Activated CD8-positive, alpha-beta memory T cell treated with anti-CD3 and anti-CD28 coated beads for 24 hours (primary cell): ENCODE measurements at regions not wholly inside any gene's neighbourhood (a gene's known extent, or its start where the extent isn't known, plus 50 kb on each side); places are given as distances from the start of the nearest gene placed in this dataset.
"Not testable (repeated sequence)": the region's sequence is repeated elsewhere in the genome, so short reads cannot be mapped to it uniquely, and the experiment has no call there.

Source experiments
- DNase-seq: peaks from one replicate; pipeline ENCODE4 v3.0.0-alpha.2; 2020

DNA sequence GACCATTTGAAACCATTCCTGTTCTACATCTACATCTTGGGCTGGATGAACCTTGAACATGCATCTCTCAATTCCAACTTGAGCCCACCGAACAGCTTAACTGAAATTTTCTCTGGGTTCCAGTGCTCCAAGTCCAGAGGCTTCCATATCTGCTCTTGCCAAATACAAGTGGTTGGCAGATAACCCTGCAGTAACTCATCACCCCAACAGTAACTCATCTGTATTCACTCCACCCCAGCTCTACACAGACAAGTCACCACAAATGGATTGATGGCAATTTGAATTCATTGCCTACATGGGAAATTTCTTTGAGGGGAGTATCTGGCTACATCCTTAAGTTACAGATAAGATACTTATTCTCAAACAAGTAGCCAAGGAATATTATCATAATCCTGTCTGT lies 502.4 kb upstream of the TNP1 start:
- DNase-seq, result no peak

DNA sequence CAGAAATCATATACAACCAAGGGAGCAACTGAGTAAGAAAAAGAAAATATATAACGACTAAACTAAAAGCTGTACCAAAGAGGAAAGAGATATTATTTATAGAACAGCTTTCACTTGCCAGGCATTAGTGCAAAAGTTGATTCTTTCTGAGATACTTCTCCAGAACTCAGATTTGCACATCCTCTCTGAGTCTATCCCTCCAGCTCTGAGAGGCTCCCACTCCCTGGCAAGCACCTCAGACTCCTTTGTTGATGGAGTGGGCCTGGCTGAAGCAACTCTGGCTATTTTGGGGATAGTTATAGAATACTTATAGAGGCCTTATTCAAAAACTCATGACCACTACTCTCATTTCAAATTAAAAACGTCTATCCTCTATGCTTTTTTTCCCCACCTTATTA lies 501.6 kb upstream of the TNP1 start:
- DNase-seq, result no peak

DNA sequence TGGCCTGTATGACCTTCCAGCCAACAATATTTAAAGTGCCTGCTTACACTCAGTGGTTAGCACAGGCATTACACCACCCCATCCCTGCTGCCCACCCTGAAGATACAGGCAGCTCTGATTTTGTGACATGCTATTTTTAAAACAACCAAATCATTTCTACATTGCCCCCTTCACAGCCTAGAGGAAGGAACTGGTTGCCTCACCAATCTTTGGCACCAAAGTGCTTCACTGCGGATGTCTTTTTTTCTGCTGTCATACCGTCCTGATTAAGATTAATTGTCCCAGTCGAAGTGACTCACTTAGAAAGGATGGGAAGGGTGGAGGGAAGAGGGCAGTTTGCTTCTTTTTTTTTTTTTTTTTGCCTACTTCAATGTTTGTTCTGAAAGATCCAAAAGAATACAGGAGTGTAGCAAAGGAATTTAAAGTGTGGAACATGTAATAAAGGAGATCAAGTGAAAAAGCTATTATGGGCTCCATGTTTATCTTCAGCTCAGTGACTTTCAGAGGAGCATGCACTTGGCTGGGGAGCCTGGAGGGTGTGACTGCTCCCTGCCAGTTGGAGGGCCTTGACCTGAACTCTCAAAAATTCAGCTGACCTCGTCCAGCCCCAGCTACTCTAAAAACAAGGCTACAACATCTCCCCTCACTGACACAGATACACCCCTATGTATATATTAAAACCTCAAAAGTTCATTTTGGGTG lies 501.1 kb upstream of the TNP1 start:
- no peak for DNase-seq

DNA sequence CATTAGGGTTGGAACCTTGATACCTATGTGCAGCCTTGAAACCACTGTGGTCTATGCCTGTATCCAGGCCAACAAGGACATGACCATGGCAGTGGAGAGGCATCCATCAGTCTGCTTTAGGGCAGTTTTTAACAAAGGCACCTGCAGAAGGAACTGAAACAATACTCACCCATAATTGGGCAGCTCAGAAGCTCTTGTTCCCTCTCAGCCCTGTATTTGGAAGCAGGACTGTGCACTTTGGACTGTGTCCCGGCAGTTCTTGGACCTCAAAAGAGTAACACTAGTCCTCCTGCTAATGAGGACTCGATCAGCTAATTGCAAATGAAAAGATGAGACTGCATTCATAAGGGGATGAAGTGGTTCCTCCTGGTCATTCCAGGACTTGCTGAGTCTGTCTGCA lies 500.2 kb upstream of the TNP1 start:
- no peak for DNase-seq

DNA sequence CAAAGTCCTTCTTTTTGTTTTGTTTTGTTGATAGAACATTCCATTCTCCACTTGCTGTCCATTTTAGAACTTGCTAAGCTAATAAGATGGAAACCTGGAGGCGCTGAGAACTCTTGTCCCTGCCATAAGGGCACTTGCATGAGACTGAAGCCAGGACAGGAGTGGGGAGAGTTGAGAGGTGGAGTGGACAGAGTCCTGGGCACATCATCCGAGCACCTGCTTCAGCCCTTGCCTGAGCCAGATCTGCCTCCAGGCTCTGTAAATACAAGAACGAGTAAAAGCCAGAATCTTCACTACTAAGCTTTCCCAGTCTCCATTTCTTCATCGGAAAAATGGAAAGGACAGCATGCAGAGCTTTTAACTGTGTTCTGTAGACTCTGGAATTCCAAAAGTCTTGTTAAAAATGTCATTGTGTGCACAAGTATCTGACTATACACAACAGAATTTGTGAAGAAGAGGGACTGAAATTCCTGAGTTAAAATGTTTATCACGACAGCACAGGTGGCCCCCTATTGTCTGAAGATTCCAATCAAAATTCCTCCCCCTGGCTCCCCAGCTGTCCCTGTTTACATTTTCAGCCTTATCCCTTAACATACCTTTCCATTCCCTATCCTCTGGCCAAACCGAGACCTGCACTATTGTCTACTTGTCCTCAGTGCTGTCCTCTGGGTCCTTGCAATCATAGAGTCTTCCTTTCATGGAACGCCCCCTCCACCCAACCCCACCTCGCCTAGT lies 498.2 kb upstream of the TNP1 start:
- DNase-seq, result no peak

DNA sequence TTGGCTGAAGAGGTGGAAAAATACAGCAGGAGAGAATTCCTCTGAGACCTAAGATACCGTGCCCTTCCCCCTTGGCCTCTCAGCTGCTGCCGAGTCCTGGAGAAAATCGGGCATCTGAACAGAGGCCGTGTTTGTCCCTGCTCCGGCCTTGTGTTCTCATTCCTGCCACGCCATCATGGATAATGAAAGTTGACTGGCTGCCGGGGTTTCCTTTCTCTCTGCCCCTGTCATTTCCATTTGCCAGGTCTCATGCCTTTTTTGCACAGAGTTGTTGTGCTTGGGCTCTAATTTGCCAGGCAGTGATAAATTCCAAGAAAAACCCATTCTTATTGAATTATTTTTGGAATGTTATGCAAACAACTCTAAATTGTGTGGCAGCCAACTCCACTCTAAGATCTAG lies 496.9 kb upstream of the TNP1 start:
- DNase-seq, result no peak

DNA sequence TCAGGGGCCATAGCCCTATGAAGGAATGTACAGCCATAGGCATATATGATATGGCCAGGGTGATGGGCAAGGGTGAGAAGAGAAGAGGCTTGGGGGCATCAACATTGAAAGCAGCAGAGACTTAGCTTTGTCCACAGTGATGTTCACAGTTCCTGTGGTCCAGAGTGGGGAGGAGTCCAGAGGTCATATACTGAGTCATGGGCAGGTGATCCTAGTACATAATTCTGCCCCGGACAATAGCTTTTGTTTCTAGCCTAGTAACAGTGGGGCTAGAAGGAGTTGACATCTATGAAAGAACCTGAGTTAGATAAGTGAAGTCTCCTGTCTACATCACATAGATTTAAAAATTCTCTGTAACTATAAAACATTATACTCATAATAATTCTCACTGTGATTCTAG lies 496.3 kb upstream of the TNP1 start:
- DNase-seq, result no peak

DNA sequence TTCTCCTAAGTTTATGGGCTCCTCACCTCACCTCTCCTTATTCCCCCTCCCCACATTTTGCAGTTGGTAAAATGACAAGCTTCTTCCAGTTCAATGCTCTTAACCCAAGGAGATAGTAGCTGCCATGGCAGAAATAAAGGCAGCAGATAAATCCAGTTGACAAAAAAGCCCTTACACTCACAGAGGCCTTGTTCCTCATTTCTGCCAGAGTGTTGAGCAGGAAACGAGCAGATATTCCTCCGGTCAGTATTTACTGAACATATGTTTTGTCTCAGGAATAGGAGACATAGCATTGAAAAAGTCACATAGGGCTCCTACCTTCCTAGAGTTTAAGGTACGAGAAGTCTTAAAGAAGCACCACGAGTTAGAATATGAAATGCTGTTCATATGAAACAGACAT lies 493.7 kb upstream of the TNP1 start:
- no peak for DNase-seq

DNA sequence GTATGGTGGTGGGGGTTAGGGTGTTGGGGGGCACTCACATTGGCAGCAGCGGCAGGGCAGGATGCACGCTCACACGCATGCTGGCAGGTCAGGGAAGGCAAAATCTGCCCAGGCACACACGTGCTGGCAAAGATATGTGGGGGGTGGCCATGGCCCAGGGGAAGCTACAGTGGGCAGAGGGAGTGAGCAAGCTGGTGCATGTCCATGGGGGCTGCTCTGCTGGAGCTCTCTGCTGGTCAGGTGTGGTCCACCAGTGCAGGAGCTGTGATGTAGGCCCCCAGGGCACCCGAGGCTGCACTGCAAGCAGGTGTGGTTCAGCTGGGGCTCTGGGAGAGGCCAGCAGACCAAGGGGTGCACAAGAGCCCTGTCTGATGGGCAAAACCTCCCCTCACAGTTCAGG lies 491.5 kb upstream of the TNP1 start:
- DNase-seq, result no peak

DNA sequence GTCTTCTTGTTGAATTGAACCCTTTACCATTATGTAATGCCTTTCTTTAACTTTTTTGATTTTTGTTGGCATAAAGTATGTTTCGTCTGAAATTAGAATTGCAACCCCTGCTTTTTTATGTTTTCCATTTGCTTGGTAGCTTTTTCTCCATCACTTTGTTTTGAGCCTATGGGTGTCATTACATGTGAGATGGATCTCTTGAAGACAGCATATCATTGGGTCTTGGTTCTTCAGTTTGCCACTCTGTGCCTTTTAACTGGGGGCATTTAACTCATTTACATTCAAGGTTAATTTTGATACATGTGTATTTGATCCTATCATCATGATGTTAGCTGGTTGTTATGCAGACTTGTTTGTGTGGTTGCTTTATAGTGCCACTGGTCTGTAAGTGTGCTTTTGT lies 489.4 kb upstream of the TNP1 start:
- no peak for DNase-seq

DNA sequence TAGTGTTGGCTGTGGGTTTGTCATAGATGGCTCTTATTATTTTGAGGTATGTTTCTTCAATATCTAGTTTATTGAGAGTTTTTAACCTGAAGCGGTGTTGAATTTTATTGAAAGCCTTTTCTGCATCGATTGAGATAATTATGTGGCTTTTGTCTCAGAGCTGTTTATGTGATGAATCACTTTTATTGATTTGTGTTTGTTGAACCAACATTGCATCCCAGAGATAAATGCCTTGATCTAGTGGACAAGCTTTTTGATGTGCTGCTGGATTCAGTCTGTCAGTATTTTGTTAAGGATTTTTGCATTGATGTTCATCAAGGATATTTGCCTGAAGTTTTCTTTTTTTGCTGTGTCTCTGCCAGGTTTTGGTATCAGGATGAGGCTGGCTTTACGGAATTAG lies 487.8 kb upstream of the TNP1 start:
- DNase-seq, result not testable (repeated sequence)

DNA sequence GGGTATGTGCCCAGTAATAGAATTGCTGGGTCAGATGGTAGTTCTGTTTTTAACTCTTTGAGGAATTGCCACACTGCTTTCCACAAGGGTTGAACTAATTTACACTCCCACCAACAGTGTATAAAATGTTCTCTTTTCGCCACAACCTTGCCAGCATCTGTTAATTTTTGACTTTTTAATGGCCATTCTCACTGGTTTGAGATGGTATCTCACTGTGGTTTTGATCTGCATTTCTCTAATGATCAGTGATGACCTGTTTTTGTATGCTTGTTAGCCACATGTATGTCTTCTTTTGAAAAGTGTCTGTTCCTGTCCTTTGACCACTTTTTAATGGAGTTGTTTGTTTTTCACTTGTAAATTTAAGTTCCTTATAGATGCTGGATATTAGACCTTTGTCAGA lies 486.2 kb upstream of the TNP1 start:
- DNase-seq, result not testable (repeated sequence)

DNA sequence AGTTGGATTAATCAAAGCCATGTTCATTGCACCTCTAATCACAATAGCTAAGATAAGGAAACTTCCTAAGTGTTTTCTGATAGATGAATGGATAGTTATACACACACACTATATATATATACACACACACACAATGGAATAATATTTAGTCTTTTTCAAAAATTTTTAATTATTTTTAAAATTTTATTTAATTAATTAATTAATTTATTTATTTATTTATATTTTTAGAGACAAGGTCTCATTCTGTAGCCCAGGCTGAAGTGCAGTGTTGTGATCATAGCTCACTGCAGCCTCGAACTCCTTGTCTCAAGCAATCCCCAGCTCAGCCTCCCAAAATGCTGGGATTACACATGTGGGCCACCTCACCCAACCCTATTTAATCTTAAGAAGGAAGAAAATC lies 481.0 kb upstream of the TNP1 start:
- no peak for DNase-seq

DNA sequence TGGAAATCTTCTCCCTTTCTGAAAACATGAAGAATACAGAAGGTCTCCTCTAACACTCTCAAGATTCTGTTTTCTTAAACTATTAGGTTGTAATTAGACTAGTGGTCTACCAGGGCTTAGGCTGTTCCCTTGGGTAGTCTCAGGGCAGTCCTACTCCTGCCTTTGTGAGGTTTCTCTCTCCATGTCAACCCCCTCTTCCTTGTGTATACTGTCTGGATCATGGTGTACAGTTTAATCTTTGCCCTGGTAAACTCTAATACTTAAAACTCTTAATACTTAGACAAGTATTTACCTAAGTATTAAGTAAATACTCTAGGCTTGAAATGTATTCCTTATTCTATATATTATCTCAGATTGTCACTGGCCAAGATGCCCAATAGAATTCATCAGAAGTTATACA lies 480.3 kb upstream of the TNP1 start:
- DNase-seq, result no peak

DNA sequence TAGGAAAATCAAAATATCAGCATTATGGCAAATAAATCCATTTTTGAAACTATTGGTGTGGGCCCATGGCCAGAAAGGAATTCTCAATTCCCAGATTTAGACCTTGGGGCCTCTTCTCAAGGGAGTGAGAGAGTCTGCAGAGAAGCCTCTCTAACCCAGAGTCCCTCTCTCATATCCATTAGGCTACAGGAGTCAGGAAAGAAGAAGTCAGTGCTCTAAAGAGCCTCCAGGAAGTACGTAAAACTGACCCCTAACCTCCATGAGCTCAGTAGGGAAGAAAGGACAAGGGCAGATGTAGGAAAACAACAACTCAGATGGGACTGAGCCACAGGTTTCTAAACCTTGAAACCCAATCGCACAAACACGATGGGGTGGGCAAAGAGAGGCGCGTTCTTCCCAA lies 479.9 kb upstream of the TNP1 start:
- DNase-seq, result no peak

DNA sequence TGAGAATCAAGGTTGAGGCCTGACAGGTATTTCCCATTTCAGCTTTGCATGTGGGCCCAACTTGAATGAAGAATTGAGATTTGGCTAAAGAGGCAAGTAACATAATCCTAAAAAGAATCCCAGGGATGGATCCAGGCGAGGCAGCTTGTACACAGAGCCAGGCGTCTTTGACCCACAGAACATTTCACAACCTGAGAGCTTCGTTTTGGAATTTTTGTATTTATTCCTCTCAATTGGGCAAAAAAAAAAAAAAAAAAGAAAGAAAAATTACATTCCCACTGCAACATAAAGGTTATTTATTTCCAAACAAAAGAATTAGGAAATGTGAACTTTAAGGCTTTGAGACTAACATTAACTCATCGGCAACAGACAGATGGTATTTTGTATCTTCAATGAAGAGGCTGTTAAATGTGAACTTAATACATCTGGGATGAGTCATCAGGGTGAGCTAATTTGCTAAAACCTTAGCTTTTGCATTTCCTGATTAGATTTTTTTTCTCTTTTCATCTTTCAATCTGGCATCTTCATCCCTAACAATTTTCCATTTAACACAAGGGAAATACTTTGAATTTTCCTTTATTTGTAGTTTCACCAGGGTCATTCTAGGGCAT lies 478.5 kb upstream of the TNP1 start:
- no peak for DNase-seq

DNA sequence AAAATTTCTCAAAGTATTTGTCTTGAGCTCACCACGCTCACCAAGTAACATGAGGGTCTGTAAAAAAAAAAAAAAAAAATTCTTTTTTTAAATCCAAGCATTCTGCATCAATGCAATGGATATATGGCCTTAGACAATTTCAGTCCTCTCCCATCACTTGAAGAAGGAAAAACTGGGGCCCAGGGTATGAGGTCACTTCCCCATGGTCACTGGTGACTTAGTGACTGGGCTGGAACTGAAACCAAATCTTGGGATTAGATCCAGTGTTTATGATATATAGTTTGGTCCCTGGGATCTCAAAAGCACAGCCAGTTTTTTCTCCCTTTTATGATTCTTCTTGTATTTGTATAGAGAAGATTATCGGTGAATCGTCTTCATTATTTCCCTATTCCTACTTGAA lies 477.9 kb upstream of the TNP1 start:
- no peak for DNase-seq

DNA sequence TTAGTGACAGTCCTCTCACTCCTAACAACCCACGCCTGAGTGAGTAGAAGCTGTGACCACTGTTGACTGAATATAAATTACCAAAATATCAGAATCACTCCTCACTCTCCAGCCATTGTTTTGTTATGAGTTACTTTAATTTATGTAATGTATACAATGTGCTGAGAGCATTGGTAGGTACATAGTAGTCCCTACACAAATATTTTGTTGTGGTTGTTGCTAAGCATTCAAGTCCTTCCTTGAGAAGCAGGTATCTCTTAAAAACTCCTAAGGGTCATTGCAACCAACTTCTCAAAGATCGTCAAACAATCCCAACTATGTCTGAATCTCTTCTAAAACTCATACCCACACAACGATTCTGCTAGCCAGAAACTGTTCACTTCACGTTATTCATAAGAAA lies 476.8 kb upstream of the TNP1 start:
- no peak for DNase-seq

DNA sequence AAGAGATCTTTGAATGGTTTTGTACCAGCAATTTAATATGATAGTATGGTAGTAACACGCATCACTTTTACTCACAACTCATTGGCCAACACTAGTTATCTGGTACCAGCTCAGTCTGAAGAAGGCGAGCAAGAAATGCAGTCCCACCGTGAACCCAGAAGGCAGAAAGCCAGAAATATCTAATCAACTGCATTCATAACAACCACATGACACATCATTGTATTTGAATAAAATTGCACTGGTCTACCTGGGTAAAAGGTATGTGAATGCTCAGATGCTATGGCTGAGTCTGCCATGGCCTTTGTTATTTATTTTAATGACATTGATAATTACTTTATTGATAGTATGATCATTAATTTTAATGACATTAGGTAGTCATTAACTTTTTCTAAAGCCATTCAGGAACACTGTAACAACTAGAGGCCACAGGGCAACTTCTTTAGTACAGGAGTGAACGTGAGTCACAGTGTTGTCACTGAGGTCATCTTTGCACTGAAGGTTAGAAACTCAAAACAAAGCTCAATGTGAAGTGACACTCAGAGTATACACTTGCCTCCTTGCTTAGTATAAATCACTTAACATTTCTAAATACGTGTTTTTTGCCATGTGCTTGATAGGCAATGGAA lies 475.6 kb upstream of the TNP1 start:
- no peak for DNase-seq

DNA sequence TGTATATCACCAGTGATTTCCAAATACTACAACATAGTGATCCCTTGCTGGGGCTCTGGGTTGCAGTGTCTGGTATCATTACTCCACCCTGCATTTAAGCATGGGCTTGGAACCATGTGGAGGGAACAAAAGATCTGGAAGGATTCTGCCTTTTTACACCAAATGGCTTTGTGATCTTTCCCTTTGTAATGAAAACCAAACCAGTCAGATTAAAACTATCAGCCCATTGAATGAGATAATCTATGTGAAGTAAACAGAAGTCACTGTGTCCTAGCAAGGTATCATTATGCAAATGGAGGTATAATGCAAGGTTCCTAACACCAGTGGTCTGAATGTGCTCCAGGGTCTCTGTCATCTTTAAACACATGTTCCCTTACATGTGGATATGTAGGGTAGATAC lies 474.7 kb upstream of the TNP1 start:
- no peak for DNase-seq

DNA sequence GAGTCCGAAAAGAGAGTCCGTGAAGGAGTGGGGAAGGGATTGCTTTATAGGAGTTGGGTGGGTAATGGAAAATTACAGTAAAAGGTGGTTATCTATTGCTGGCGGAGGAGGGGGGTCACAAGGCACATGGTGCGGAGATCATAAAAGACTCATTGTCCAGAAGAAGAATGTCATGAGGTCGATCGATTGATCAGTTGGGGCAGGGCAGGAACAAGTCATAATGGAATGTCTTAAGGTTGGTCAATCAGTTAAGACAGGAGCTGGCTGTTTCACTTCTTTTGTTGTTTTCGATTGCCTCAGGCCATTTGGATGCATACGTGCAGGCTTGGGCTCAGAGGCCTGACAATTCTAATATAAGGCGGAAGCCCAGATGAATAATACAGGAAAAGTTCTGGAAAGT lies 473.0 kb upstream of the TNP1 start:
- DNase-seq, result no peak

DNA sequence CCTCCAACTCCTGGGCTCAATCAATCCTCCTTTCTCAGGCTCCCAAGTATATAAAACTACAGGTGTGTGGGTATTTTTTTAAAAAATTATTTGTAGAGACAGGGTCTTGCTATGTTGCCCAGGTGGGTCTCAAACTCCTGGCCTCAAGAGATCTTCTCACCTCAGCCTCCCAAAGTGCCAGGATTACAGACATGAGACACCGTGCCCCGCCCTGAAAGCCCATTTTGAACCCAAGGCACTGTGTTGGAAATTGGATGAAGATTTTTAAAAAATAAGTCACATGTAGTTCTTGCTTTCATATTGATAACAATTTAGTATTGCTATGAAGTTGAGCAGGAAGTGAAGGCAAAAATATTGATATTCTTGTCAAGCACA lies 472.5 kb upstream of the TNP1 start:
- DNase-seq, result no peak

DNA sequence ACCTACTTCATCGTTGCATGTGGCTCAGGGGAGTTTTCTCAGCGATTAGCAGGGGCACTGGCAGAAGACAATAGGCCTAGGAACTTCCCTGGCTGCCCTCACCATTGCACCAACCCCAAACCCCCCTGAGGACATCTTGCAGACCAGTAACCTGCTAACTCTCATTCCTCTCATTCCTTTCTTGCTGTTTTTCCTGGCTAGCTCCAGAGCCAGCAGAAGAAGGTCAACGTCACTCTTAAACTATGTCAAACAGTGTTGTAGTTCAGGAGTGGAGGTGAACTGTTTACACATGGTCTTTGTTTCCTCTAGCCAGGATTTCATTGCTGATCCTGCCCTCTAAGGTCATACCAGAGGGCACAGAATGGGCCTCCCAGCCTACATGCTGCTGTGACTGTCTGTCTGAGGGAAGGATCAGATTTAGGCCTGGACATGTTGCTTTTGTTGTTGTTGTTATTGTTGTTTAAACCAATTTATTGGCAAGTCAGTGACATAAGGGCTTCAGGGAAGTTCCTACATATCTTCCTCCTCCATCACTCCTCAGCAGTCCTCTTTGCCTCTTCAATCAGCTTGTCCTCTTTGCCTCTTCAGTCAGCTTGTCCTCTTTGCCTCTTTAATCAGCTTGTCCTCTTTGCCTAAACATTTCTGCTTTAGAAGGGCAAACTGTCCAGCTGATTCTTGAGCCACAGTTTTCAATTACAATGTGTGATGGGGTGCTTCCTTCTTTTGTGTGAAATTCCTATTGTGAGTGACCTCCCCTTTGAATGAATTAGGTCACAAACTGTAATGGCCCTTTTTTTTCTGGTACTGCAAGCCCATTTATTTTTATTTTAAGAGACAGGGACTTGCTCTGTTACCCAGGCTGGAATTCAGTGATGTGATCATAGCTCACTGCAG lies 471.9 kb upstream of the TNP1 start:
- no peak for DNase-seq
